ENCODE measurements at regions not wholly inside any gene's neighbourhood (a gene's known extent, or its start where the extent isn't known, plus 50 kb on each side); places are given as distances from the start of the nearest gene placed in this dataset.
"Not testable (repeated sequence)": the region's sequence is repeated elsewhere in the genome, so short reads cannot be mapped to it uniquely, and the experiment has no call there.

- DNase-seq (ENCODE audit: low read depth): no peak
Measured at GRCh38 chr19:57033576-57033975, 86.2 kb upstream of the USP29 start.

GRCh38 chr19:57034544-57034943 is 85.2 kb upstream of the USP29 start:
- no peak for DNase-seq (ENCODE audit: low read depth)

- DNase-seq (ENCODE audit: low read depth): not testable (repeated sequence)
Measured at GRCh38 chr19:57035740-57036139, 84.0 kb upstream of the USP29 start.

GRCh38 chr19:57037556-57037955 is 82.2 kb upstream of the USP29 start:
- no peak for DNase-seq (ENCODE audit: low read depth)

- DNase-seq (ENCODE audit: low read depth): no peak
Measured at GRCh38 chr19:57047743-57048142, 72.0 kb upstream of the USP29 start.

- no peak for DNase-seq (ENCODE audit: low read depth)
Measured at GRCh38 chr19:57050863-57051262, 68.9 kb upstream of the USP29 start.

GRCh38 chr19:57052081-57052480 is 67.7 kb upstream of the USP29 start:
- no peak for DNase-seq (ENCODE audit: low read depth)

GRCh38 chr19:57053401-57053800 is 66.4 kb upstream of the USP29 start:
- DNase-seq (ENCODE audit: low read depth): no peak

GRCh38 chr19:57055956-57056355 is 63.8 kb upstream of the USP29 start:
- no peak for DNase-seq (ENCODE audit: low read depth)

- peak; percentile 28 for DNase-seq (ENCODE audit: low read depth)
Measured at GRCh38 chr19:57057036-57057686, 62.6 kb upstream of the USP29 start.

- no peak for DNase-seq (ENCODE audit: low read depth)
Measured at GRCh38 chr19:57058871-57059270, 60.9 kb upstream of the USP29 start.

- DNase-seq (ENCODE audit: low read depth): no peak
Measured at GRCh38 chr19:57063070-57063469, 56.7 kb upstream of the USP29 start.

- DNase-seq (ENCODE audit: low read depth): no peak
Measured at GRCh38 chr19:57067440-57067839, 52.3 kb upstream of the USP29 start.

GRCh38 chr19:57068311-57068710 is 51.5 kb upstream of the USP29 start:
- no peak for DNase-seq (ENCODE audit: low read depth)

- no peak for DNase-seq (ENCODE audit: low read depth)
Measured at GRCh38 chr19:57068921-57069697, 50.7 kb upstream of the USP29 start.

Data from fibroblast of the conjunctiva (primary cell).